Activated B cell treated with CpG ODN at 0.5 μM for 24 hours (primary cell): ENCODE measurements at regions not wholly inside any gene's neighbourhood (a gene's known extent, or its start where the extent isn't known, plus 50 kb on each side); places are given as distances from the start of the nearest gene placed in this dataset.
A peak's percentile ranks its signal among the peaks of the same experiment; 100 is the strongest.
"Not testable (repeated sequence)": the region's sequence is repeated elsewhere in the genome, so short reads cannot be mapped to it uniquely, and the experiment has no call there.

Experiments used
- ATAC-seq: fragments of 200-7000 bp; cut with Tn5 transposase; one replicate; pipeline ENCODE4 v1.10.0; 2021; ENCODE audit warnings: low read depth, mild to moderate bottlenecking, moderate library complexity
- CTCF ChIA-PET: fragments of 350-600 bp; sonication (Branson Sonifier 250); formaldehyde crosslinking; loops from one replicate; lab custom pipeline; 2021; ENCODE audit warnings: antibody characterized with exemption; lab: Charles Lee
- POLR2A ChIA-PET: fragments of 350-600 bp; sonication (Branson Sonifier 250); formaldehyde crosslinking; loops from one replicate; lab custom pipeline; 2021; ENCODE audit warnings: antibody characterized with exemption; lab: Charles Lee
- DNase-seq: peaks from one replicate; pipeline ENCODE4 v3.0.0; 2022
- H3K27ac Mint-ChIP-seq: one replicate; pipeline ENCODE4 v1.8.0; 2020; ENCODE audit warnings: mixed read lengths
- H3K27me3 Mint-ChIP-seq: one replicate; pipeline ENCODE4 v1.8.0; 2021; ENCODE audit warnings: mixed read lengths
- H3K36me3 Mint-ChIP-seq: one replicate; pipeline ENCODE4 v1.8.0; 2021; ENCODE audit warnings: low read depth, mixed read lengths
- H3K4me1 Mint-ChIP-seq: one replicate; pipeline ENCODE4 v1.8.0; 2021; ENCODE audit warnings: mixed read lengths
- H3K4me3 Mint-ChIP-seq: one replicate; pipeline ENCODE4 v1.8.0; 2020; ENCODE audit warnings: mild to moderate bottlenecking, mixed read lengths
- H3K9me3 Mint-ChIP-seq: one replicate; pipeline ENCODE4 v1.8.0; 2020; ENCODE audit warnings: mixed read lengths
- intact Hi-C: fragments of 100-400 bp; cut with micrococcal nuclease; formaldehyde crosslinking; loops from one replicate; pipeline ENCODE4 v1.15.1; 2024
- TF ChIP-seq, protein P1 (sequence below): fragments of 200-600 bp; IDR thresholded peaks from one replicate; pipeline ENCODE4 v1.8.0; 2022; ENCODE audit warnings: antibody characterized with exemption, mild to moderate bottlenecking

DNA sequence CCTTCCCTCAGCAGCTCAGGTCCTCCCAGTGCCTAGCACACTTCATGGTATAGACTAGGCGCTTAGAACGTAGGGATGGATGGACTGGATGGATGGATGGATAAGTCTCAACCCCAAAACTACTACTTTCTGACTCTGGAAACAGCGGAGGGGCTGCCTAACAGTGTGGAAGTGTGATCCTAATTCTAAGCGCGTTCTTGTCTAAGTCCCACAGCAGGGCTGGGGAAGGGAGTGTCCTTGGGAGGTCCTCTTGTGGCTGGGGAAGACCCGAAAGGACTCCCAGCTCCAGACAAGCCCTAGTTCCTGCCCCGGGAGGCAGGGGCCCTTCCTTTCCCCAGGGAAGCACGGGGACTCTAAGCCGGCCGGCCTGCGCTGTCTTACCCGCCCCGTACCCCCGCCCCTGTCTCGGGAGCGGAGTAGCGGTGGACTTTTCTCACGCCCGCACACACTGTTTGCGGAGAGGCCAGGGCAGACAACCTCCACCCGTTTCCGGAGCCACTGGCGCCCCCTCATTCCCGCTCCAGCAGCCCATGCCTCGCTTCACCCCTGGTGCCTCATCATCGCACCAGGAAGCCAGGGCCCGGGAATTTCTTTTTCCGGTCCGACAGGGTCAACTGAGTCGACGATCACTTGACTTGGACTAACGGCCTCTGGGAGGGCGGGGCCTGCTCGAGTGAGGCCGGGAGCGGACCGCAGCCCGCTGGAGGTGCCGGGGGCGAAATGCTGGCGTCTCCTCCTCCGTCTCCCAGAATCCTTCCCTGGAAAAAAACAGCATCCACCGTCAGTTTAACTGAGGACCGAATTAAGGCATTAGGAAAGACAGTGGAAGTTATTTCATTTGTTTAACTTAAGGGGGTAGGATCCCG, 133.3 kb downstream of the TBC1D2B start:
- ChIA-PET POLR2A (no interaction called here), CTCF (no interaction called here)
- no peaks in the 10 kb centered on the region for H3K9me3 Mint-ChIP-seq
- intact Hi-C loops, result no loop called here
- TF ChIP-seq, protein P1, sequence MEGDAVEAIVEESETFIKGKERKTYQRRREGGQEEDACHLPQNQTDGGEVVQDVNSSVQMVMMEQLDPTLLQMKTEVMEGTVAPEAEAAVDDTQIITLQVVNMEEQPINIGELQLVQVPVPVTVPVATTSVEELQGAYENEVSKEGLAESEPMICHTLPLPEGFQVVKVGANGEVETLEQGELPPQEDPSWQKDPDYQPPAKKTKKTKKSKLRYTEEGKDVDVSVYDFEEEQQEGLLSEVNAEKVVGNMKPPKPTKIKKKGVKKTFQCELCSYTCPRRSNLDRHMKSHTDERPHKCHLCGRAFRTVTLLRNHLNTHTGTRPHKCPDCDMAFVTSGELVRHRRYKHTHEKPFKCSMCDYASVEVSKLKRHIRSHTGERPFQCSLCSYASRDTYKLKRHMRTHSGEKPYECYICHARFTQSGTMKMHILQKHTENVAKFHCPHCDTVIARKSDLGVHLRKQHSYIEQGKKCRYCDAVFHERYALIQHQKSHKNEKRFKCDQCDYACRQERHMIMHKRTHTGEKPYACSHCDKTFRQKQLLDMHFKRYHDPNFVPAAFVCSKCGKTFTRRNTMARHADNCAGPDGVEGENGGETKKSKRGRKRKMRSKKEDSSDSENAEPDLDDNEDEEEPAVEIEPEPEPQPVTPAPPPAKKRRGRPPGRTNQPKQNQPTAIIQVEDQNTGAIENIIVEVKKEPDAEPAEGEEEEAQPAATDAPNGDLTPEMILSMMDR, result no peak
- peaks cover 1% of the 10 kb centered on the region for H3K4me1 Mint-ChIP-seq
- no peak overlapping the region for H3K27ac Mint-ChIP-seq
- DNase-seq (no peak), ATAC-seq (peak; percentile 37)
- peaks cover 12% of the 10 kb centered on the region for H3K27me3 Mint-ChIP-seq
- H3K4me3 Mint-ChIP-seq, result peak overlapping the region; percentile 72
- no peaks in the 10 kb centered on the region for H3K36me3 Mint-ChIP-seq

DNA sequence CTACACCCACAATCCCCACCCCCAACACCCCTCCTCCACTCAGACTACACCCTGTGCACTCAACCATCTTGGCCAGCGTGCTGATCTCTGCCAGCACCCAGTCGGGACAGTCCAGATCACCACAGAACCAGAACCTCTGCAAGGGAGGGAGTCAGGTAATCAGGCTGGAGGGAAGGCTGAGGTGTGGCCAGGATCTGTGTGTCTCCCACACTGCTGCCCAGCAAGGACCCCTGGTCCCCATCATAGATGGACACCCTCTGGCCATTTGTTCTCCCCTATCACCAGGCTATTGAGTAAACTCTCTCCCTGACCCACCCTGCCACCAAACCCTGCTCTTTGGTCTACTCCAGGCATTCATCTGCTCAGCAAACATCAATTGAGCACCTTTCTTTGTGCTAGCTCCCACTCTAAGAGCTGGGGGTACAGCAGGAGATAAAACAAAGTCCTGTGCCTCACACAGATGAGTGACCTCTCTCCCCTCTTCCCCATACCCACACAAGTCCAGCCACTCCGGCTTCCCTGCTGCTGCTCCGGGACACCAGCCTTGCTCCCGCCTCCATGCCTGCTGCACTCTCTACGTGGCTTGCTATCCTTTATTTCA, 134.8 kb downstream of the TBC1D2B start:
- intact Hi-C loops, result no loop called here
- ChIA-PET CTCF (no interaction called here), POLR2A (no interaction called here)
- Mint-ChIP-seq H3K4me3 (no peak overlapping the region), H3K36me3 (no peaks in the 10 kb centered on the region), H3K9me3 (no peaks in the 10 kb centered on the region), H3K4me1 (peaks cover 1% of the 10 kb centered on the region), H3K27ac (no peak overlapping the region), H3K27me3 (peaks cover 12% of the 10 kb centered on the region)
- TF ChIP-seq, protein P1, result no peak
- ATAC-seq (no peak), DNase-seq (no peak)

DNA sequence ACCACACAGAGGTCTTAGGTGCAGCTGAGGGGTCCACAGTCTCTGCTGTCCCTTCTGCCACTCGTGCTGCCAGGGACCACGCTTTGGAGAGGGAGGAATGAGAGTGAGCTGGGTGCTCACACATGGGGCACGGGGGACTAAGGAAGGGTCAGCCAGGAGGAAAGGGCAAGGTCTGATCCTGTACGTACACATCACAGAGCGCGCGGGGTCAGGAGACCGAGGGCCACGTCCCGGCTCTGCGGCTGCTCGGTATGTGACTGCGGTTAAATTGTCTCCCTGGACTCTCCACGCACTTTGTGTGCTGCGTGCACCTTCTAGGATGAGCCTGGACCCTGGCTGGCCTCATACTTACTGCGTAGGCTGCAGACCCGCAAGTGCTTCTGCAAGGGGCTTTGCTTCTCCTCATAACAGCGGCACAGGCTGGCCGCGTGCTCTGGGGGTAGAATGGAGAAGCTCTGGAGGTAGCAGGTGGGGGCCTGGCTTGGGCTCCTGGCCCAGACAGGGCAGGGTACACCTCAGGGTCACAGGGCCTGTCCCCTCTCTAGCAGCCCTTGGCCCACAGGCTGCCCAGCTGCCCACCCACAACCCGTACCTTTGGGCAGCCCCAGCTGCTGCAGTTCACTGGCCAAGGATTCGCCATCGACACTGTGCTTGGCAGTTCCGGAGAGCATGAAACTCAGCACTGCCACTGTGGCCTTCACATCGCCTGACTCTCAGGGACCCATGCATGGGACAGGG, 136.3 kb downstream of the TBC1D2B start:
- DNase-seq, POLR2A ChIA-PET, ATAC-seq, H3K9me3 Mint-ChIP-seq, H3K27me3 Mint-ChIP-seq, CTCF ChIA-PET, H3K36me3 Mint-ChIP-seq, H3K4me1 Mint-ChIP-seq, intact Hi-C loops, H3K27ac Mint-ChIP-seq, H3K4me3 Mint-ChIP-seq: not testable (repeated sequence)

DNA sequence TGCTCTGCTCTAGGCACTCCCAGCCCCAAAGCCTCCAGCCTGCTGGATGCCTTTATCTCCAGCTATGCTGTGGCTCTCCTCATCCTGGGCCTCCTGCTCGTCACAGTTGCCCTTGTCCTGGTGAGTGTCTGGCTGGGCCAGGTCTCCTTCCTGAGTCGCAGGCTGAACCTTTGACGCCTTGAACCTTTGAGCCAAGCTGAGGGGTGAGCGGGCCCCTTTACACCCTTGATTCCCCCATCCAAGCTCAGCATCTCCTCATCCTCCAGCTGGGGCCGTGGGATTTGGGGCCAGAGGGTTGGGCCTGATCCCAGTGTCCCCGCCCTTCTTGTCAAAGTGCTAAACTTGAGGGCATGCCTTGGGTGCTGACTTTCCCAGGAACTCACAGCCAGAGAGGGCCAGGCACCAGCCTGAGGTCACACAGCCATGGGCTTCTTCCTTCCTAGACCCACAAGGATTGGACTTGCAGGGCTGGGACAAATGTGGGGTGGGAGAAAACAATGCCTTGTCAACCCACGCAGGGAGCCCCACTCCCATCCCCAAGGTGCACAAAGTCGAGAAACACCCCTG, 137.0 kb downstream of the TBC1D2B start:
- DNase-seq (no peak), ATAC-seq (no peak)
- intact Hi-C loops, result no loop called here
- TF ChIP-seq, protein P1, result no peak
- no peaks in the 10 kb centered on the region for H3K36me3 Mint-ChIP-seq
- H3K9me3 Mint-ChIP-seq, result no peaks in the 10 kb centered on the region
- ChIA-PET CTCF (no interaction called here), POLR2A (no interaction called here)
- peaks cover 1% of the 10 kb centered on the region for H3K4me1 Mint-ChIP-seq
- H3K4me3 Mint-ChIP-seq, result no peak overlapping the region
- H3K27me3 Mint-ChIP-seq, result peaks cover 6% of the 10 kb centered on the region
- no peak overlapping the region for H3K27ac Mint-ChIP-seq

DNA sequence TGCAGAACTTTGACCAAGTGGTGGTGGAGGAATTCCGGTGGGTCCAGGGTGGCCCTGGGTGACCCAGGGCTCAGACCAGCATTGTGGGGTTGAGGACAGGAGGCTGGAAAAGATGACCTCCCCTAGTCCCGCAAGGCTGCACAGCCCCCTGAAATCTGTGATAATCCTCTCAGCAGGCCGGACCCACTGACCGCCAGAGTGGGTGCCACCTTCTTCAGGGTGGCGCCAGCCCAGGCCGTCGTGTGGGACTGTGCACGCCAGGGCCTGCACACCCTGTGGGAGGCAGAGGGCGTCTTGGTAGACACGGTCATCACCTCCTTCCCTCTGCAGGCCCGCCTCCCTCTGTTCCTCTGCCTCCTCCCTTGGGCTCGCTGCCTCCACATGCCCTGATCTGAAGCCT, 137.7 kb downstream of the TBC1D2B start:
- peaks cover 6% of the 10 kb centered on the region for H3K27me3 Mint-ChIP-seq
- no peak for DNase-seq
- no peak overlapping the region for H3K27ac Mint-ChIP-seq
- POLR2A ChIA-PET, result no interaction called here
- no peak overlapping the region for H3K4me3 Mint-ChIP-seq
- TF ChIP-seq, protein P1, result no peak
- peaks cover 1% of the 10 kb centered on the region for H3K4me1 Mint-ChIP-seq
- no peaks in the 10 kb centered on the region for H3K36me3 Mint-ChIP-seq
- CTCF ChIA-PET, result no interaction called here
- H3K9me3 Mint-ChIP-seq, result no peaks in the 10 kb centered on the region
- ATAC-seq, result no peak
- intact Hi-C loops, result no loop called here

DNA sequence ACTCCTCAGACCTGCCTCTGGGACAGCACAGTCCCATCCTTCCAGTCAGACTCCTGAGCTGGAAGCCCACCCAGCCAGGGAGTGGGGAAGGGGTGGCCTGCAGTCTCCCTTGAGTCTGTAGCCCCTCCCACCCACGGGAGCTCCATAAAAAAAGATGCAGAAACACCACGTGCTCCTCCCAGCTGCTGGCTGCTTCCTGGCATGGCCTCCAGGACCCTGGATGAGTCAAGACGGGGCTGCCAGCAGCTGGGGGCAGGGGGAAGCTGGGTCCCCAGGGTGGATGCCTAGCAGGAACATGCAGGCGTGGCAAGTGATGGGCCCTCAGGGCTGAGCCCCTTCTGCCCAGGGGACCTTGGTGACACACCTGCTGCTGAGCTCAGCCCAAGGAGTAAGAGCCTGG, 138.5 kb downstream of the TBC1D2B start:
- DNase-seq, POLR2A ChIA-PET, H3K36me3 Mint-ChIP-seq, CTCF ChIA-PET, H3K27ac Mint-ChIP-seq, H3K9me3 Mint-ChIP-seq, H3K4me3 Mint-ChIP-seq, H3K4me1 Mint-ChIP-seq, H3K27me3 Mint-ChIP-seq, ATAC-seq, intact Hi-C loops: not testable (repeated sequence)

DNA sequence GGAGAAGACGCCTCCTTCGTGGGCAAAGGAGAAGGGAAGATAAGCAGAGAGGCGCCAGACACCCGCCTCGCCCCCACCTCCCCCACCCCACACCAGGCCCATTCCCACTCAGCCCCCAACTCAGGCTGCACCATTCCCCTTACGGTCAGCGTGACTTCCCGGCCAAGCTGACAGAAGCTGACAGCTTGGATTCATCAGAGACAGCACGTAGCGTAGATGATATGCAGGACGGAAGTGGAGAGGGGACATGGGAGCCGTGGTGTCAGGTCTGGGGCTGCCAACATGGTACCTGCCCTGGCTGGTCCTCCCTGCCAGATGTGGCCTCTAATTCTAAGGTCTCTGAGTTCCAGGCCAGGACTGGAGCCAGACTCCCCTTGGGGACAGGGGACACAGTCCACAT, 139.0 kb downstream of the TBC1D2B start:
- H3K36me3 Mint-ChIP-seq, H3K27ac Mint-ChIP-seq, POLR2A ChIA-PET, CTCF ChIA-PET, H3K9me3 Mint-ChIP-seq, intact Hi-C loops, DNase-seq, ATAC-seq, H3K4me3 Mint-ChIP-seq, H3K27me3 Mint-ChIP-seq, H3K4me1 Mint-ChIP-seq: not testable (repeated sequence)

DNA sequence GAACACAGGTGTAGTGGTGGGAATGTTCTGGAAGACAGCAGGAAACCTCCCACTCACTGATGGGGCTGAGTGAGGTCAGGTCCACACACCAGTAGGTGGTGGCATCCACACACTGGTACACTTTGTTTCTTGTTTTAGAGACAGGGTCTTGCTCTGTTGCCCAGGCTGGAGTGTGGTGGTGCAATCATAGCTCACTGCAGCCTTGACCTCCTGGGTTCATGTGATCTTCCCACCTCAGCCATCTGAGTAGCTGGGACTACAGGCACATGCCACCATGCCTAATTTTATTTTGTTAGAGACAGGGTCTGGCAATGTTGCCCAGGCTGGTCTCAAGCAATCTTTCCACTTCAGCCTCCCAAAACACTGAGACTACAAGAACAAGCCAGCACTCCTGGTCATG, 140.9 kb downstream of the TBC1D2B start:
- ATAC-seq, intact Hi-C loops, POLR2A ChIA-PET, DNase-seq, H3K9me3 Mint-ChIP-seq, H3K27me3 Mint-ChIP-seq, CTCF ChIA-PET, H3K4me3 Mint-ChIP-seq, H3K36me3 Mint-ChIP-seq, H3K27ac Mint-ChIP-seq, H3K4me1 Mint-ChIP-seq: not testable (repeated sequence)
